WI38 (cell line): ENCODE measurements at regions not wholly inside any gene's neighbourhood (a gene's known extent, or its start where the extent isn't known, plus 50 kb on each side); places are given as distances from the start of the nearest gene placed in this dataset.
"Not testable (repeated sequence)": the region's sequence is repeated elsewhere in the genome, so short reads cannot be mapped to it uniquely, and the experiment has no call there.

Source experiments
- H3K4me3 ChIP-seq: 2 replicates; pipeline ENCODE4 v1.5.1; 2011; ENCODE audit warnings: low read depth, mild to moderate bottlenecking, control low read depth, low read length
- TF ChIP-seq, protein P1 (sequence below): IDR thresholded peaks from 2 replicates; pipeline ENCODE4 v1.5.1; 2012; ENCODE audit warnings: low read depth, mild to moderate bottlenecking, control low read depth, low read length

DNA sequence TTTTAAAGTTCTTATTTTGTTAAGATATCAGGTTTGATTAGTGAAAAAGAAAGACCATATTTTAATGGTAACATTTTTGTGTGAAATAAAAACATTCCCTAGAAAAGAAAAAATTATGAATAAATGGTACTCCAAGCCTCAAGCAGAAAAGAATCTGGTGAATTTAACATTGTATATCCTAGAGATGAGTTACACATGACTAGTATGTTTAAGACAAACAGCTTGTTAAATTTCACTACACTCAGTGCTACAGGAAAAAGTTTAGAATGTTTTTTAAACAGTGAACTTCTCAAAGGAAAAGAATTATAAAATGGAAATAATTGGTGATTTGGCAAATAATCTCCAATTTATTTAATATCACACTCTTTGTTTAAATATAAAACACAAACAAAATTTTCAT is 222.7 kb upstream of the MCHR2 start:
- TF ChIP-seq, protein P1, sequence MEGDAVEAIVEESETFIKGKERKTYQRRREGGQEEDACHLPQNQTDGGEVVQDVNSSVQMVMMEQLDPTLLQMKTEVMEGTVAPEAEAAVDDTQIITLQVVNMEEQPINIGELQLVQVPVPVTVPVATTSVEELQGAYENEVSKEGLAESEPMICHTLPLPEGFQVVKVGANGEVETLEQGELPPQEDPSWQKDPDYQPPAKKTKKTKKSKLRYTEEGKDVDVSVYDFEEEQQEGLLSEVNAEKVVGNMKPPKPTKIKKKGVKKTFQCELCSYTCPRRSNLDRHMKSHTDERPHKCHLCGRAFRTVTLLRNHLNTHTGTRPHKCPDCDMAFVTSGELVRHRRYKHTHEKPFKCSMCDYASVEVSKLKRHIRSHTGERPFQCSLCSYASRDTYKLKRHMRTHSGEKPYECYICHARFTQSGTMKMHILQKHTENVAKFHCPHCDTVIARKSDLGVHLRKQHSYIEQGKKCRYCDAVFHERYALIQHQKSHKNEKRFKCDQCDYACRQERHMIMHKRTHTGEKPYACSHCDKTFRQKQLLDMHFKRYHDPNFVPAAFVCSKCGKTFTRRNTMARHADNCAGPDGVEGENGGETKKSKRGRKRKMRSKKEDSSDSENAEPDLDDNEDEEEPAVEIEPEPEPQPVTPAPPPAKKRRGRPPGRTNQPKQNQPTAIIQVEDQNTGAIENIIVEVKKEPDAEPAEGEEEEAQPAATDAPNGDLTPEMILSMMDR: no peak

DNA sequence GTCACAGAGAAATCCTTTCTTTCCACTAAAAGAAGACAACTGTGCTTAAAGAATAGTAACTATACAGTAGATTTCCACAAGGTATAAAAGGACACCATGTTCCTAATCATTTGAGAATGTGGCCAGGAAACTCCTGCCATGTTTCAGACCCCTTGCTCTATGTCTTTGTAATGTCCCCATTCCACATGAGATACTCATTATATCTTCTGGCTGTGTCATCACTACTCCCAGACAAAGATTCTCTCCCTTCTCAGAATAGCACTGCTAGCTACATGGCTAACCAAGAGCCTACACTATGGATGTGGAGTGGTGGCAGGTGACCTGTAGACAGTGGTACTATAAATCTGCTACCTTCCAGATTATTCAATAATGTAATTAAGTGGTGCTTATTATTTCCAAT is 218.1 kb upstream of the MCHR2 start:
- no peak overlapping the region for H3K4me3 ChIP-seq
- TF ChIP-seq, protein P1: no peak

More for the DNA sequence above, 222.7 kb upstream of the MCHR2 start:
- H3K4me3 ChIP-seq: no peak overlapping the region

DNA sequence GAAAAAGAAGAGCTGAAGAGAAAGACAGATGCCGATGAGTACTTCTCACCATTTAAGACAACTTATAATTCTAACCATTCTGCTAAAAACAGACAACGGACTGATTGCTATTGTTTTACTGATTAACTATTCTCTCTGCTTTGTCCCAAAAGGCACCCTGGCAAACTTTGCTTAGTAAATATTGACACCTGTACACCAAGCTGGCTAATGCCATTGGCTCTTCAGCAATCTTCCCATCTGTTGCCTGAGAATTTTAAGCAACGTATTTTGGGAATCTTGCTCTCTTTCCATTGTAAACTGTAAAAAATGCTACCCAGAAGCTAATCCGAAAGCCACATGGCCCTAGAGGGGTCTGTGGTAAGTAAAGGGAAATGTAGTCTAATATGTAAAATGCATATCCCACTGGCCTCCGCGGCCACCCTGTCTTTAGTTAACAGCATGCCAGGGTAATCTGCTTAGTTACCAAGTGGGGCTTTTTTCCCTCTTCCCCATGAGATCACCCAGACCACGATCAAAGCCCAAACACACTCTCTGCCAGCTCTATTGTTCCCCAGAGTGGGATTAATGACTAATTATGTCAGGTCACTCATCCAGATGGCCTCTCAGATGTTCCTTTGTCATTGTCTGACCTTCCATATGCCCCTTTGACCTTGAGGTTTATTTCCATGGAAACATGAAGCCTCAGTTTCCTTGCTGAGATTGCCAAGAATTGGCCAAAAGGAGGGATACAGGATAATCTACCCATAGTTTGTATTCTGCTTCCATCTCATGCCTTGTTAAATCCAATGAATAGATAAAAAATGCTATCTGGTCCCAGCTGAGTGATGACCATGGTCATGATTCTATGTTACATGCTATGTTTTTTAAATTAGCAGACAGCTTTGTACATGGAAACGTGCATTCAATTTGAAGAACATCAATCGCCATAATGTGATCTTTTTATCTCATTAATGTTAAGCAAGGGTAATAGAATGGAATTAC is 216.4 kb upstream of the MCHR2 start:
- H3K4me3 ChIP-seq: no peak overlapping the region
- TF ChIP-seq, protein P1: no peak

DNA sequence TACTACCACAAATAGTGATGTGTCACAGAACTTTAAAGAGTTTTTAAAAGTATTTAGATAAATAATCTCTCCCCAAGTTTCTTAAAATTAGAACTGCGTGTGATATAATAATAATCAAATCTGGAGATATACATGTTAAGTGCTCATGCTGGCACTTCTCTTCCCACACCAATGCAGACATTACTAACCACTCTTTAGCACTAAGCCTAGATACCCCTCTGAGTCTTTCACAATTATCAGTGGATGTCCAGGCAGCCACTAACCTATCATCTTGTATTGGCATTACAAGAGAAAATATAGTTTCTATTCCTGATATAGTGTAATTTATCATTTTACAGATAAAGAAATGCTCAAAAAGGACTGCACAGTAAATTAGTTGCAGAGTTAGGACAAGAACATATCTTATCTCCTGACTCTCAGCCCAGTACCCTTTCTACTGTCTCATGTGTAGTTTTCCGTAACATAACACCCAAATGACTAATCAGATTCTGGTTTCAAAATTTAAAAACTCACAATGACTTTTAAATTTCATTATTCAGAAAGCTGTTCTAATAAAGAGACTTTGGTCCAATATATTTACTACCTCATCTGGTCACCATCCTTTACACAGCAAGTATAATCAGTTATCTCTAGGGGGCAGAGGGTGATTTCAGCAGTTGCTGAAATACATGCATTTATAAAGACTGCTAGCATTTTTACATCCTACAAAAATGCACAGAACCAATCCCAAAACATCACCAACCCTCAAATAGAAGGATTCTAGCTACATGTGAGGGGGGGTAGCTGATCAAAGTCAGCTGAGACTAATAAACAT is 215.5 kb upstream of the MCHR2 start:
- no peak overlapping the region for H3K4me3 ChIP-seq
- TF ChIP-seq, protein P1: no peak

DNA sequence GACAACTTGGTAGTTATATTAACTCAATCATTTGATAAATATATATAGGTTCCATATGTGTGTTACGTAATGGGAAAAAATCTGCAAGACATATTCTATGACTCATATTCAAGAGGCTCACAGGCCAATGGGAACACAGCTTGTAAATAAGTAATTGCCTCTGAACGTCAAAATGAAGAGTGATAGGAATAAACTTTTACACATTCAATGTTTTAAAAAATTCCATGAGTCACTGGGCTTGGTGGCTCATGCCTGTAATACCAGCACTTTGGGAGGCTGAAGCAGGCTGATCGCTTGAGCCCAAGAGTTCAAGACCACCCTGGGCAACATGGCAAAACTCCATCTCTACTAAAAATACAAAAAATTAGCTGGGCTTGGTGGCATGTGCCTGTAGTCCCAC is 209.4 kb upstream of the MCHR2 start:
- TF ChIP-seq, protein P1: no peak
- H3K4me3 ChIP-seq: no peak overlapping the region

DNA sequence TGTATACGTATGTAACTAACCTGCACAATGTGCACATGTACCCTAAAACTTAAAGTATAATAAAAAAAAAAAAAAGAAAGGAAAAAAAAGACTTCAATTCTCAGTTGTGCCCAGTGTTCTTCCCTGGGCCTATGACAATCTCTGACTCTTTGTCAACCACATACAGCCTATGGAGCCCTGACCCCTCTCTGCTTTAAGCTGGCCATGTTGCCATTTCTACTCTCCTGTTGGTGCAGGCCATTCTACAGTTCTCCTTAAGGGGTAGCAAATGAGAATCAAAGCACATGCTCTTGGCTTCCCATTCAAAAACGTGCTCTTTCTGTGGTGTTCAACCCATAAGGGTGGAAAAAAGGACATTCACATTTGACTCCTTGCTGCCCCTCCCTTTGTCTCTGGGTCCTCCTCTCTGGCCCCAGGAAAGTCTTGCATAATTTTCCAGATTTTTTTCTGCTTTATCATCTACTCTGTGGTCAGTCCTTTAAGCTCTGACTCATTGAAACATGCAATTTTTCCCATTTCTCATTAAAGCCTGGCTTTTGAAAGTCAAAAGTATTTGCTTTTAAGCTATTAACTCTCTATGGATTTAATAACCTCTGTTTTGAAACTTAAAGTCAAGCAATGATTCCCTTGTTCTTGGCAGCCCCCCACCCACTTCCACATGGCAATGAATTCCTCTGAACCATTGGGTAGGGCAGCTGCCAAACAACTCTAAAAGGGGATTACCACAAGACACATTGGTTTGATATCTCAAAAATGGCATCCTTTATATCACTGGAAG is 208.6 kb upstream of the MCHR2 start:
- TF ChIP-seq, protein P1: no peak
- no peak overlapping the region for H3K4me3 ChIP-seq

DNA sequence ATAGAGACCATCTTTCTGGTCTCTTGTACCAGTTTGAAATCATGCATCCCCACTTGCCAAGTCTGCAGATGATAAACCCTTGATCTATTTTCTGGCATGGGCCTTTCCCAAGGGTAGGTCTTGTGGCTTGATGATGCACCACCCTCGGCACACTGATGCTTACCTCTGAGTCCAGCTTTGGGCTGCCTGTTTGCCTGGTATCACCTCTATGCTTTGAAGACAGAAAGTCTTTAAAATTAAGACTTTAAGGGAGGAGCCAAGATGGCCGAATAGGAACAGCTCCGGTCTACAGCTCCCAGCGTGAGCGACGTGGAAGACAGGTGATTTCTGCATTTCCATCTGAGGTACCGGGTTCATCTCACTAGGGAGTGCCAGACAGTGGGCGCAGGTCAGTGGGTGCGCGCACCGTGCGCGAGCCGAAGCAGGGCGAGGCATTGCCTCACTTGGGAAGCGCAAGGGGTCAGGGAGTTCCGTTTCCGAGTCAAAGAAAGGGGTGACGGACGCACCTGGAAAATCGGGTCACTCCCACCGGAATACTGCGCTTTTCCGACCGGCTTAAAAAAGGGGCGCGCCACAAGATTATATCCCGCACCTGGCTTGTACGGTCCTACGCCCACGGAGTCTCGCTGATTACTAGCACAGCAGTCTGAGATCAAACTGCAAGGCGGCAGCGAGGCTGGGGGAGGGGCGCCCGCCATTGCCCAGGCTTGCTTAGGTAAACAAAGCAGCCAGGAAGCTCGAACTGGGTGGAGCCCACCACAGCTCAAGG is 202.4 kb upstream of the MCHR2 start:
- not testable (repeated sequence) for H3K4me3 ChIP-seq

DNA sequence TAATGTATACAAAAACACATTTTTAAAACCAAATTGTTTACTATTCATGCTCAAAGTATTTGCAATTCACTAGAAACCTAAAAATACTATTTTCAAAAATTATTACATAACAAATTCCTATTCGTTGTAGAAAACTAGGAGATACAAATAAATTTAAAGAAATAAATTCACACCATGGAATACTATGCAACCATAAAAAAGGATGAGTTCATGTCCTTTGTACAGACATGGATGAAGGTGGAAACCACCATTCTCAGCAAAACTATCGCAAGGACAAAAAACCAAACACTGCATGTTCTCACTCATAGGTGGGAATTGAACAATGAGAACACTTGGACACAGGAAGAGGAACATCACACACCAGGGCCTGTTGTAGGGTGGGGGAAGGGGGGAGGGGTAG is 201.2 kb upstream of the MCHR2 start:
- H3K4me3 ChIP-seq: not testable (repeated sequence)
